ENCODE measurements at regions not wholly inside any gene's neighbourhood (a gene's known extent, or its start where the extent isn't known, plus 50 kb on each side); places are given as distances from the start of the nearest gene placed in this dataset.

- TF ChIP-seq CTCF (IDR thresholded peaks at IDR 0.05) (no peak), POLR2A (IDR thresholded peaks at IDR 0.05) (no peak), POLR2AphosphoS5 (IDR thresholded peaks at IDR 0.05) (no peak)
Measured at GRCh38 chr9:90055226-90055625, 450.4 kb downstream of the GADD45G start.

Measured in breast epithelium (tissue), 3 donors.